Large intestine (tissue), 3 donors: ENCODE measurements at regions not wholly inside any gene's neighbourhood (a gene's known extent, or its start where the extent isn't known, plus 50 kb on each side); places are given as distances from the start of the nearest gene placed in this dataset.

ENCODE experiments used
- DNase-seq, 2 donors: peaks; one replicate each; pipeline versions ENCODE4 v3.0.0 to v3.0.0-alpha.2; 2013
- H3K27ac ChIP-seq: one replicate; pipeline ENCODE4 v1.5.1; 2013; ENCODE audit warnings: low read length
- H3K27me3 ChIP-seq: 2 replicates; pipeline ENCODE4 v1.6.1; 2013; ENCODE audit warnings: low read length; ENCODE audit not compliant: control insufficient read depth, insufficient read depth
- H3K36me3 ChIP-seq: 2 replicates; pipeline ENCODE4 v1.6.1; 2013; ENCODE audit warnings: low read length; ENCODE audit not compliant: control insufficient read depth, insufficient read depth
- H3K4me1 ChIP-seq: one replicate; pipeline ENCODE4 v1.6.1; 2013; ENCODE audit warnings: low read length; ENCODE audit not compliant: control insufficient read depth, insufficient read depth
- H3K4me3 ChIP-seq: one replicate; pipeline ENCODE4 v1.5.1; 2013; ENCODE audit warnings: low read length
- H3K9me3 ChIP-seq: one replicate; pipeline ENCODE4 v1.6.1; 2013; ENCODE audit warnings: mild to moderate bottlenecking, low read depth, low read length, moderate library complexity; ENCODE audit not compliant: control insufficient read depth
- WGBS: methylation state at CpG from one replicate; pipeline ENCODE4 v1.1.5; 2013; ENCODE audit warnings: low lambda C conversion rate; ENCODE audit not compliant: insufficient coverage; 5-methylcytosine and 5-hydroxymethylcytosine counted together

GRCh38 chr1:79849388-79849787 lies 842.9 kb upstream of the ADGRL4 start:
- no peaks in the 10 kb centered on the region for H3K36me3 ChIP-seq
- no peak for DNase-seq
- no peak overlapping the region for H3K4me3 ChIP-seq
- no peaks in the 10 kb centered on the region for H3K27me3 ChIP-seq
- no peaks in the 10 kb centered on the region for H3K9me3 ChIP-seq
- H3K4me1 ChIP-seq, result no peaks in the 10 kb centered on the region
- no peak overlapping the region for H3K27ac ChIP-seq
- 100% methylated on average over 1 of the region's 1 CpG for WGBS

- Histone ChIP-seq H3K9me3 (no peaks in the 10 kb centered on the region), H3K4me1 (no peaks in the 10 kb centered on the region), H3K27ac (no peak overlapping the region), H3K27me3 (no peaks in the 10 kb centered on the region), H3K36me3 (no peaks in the 10 kb centered on the region), H3K4me3 (no peak overlapping the region)
- no peak for DNase-seq
These were observed 841.8 kb upstream of the ADGRL4 start for GRCh38 chr1:79848316-79848715.

GRCh38 chr1:79847700-79848099 lies 841.2 kb upstream of the ADGRL4 start:
- no peak for DNase-seq
- WGBS, result 100% methylated on average over 1 of the region's 5 CpGs
- Histone ChIP-seq H3K4me1 (no peaks in the 10 kb centered on the region), H3K9me3 (no peaks in the 10 kb centered on the region), H3K27ac (no peak overlapping the region), H3K27me3 (no peaks in the 10 kb centered on the region), H3K4me3 (no peak overlapping the region), H3K36me3 (no peaks in the 10 kb centered on the region)

- whole genome bisulfite sequencing, result no CpG with 5 or more reads among the region's 1 CpG
- no peaks in the 10 kb centered on the region for H3K9me3 ChIP-seq
These were observed 839.4 kb upstream of the ADGRL4 start for GRCh38 chr1:79845936-79846335.

GRCh38 chr1:79842811-79843210 lies 836.3 kb upstream of the ADGRL4 start:
- WGBS, result no CpG with 5 or more reads among the region's 4 CpGs
- H3K36me3 ChIP-seq, result no peaks in the 10 kb centered on the region
- H3K9me3 ChIP-seq, result no peaks in the 10 kb centered on the region
- H3K27ac ChIP-seq, result no peak overlapping the region
- no peak overlapping the region for H3K4me3 ChIP-seq
- no peak for DNase-seq
- H3K27me3 ChIP-seq, result no peaks in the 10 kb centered on the region
- no peaks in the 10 kb centered on the region for H3K4me1 ChIP-seq

More at GRCh38 chr1:79845936-79846335, 839.4 kb upstream of the ADGRL4 start:
- no peaks in the 10 kb centered on the region for H3K27me3 ChIP-seq
- no peak overlapping the region for H3K4me3 ChIP-seq
- no peaks in the 10 kb centered on the region for H3K4me1 ChIP-seq
- H3K27ac ChIP-seq, result no peak overlapping the region
- DNase-seq, result no peak
- H3K36me3 ChIP-seq, result no peaks in the 10 kb centered on the region

GRCh38 chr1:79839882-79840281 lies 833.4 kb upstream of the ADGRL4 start:
- no peak overlapping the region for H3K27ac ChIP-seq
- H3K36me3 ChIP-seq, result no peaks in the 10 kb centered on the region
- no peaks in the 10 kb centered on the region for H3K9me3 ChIP-seq
- WGBS, result no CpG with 5 or more reads among the region's 1 CpG
- H3K4me1 ChIP-seq, result no peaks in the 10 kb centered on the region
- no peaks in the 10 kb centered on the region for H3K27me3 ChIP-seq
- no peak overlapping the region for H3K4me3 ChIP-seq
- peak; percentile 30 to 37 for DNase-seq

GRCh38 chr1:79827446-79827845 lies 820.9 kb upstream of the ADGRL4 start:
- no CpG with 5 or more reads among the region's 2 CpGs for WGBS

GRCh38 chr1:79825551-79825950 lies 819.0 kb upstream of the ADGRL4 start:
- Histone ChIP-seq H3K36me3 (no peaks in the 10 kb centered on the region), H3K27me3 (no peaks in the 10 kb centered on the region), H3K4me3 (no peak overlapping the region), H3K9me3 (no peaks in the 10 kb centered on the region), H3K4me1 (no peaks in the 10 kb centered on the region), H3K27ac (no peak overlapping the region)
- 86% methylated on average over 1 of the region's 3 CpGs for WGBS
- DNase-seq, result no peak

More at GRCh38 chr1:79827446-79827845, 820.9 kb upstream of the ADGRL4 start:
- DNase-seq, result no peak
- Histone ChIP-seq H3K4me3 (no peak overlapping the region), H3K27me3 (no peaks in the 10 kb centered on the region), H3K36me3 (no peaks in the 10 kb centered on the region), H3K9me3 (no peaks in the 10 kb centered on the region), H3K27ac (no peak overlapping the region), H3K4me1 (no peaks in the 10 kb centered on the region)

GRCh38 chr1:79822053-79822452 lies 815.5 kb upstream of the ADGRL4 start:
- no peaks in the 10 kb centered on the region for H3K4me1 ChIP-seq
- no peak for DNase-seq
- no peak overlapping the region for H3K4me3 ChIP-seq
- H3K27me3 ChIP-seq, result no peaks in the 10 kb centered on the region
- H3K27ac ChIP-seq, result no peak overlapping the region
- 100% methylated on average over 1 of the region's 11 CpGs for WGBS
- H3K9me3 ChIP-seq, result no peaks in the 10 kb centered on the region
- no peaks in the 10 kb centered on the region for H3K36me3 ChIP-seq

GRCh38 chr1:79819140-79819539 lies 812.6 kb upstream of the ADGRL4 start:
- WGBS, result 100% methylated on average over 2 of the region's 3 CpGs
- no peak for DNase-seq

GRCh38 chr1:79817031-79817560 lies 810.6 kb upstream of the ADGRL4 start:
- Histone ChIP-seq H3K4me1 (no peaks in the 10 kb centered on the region), H3K27me3 (no peaks in the 10 kb centered on the region), H3K27ac (no peak overlapping the region), H3K4me3 (no peak overlapping the region), H3K36me3 (no peaks in the 10 kb centered on the region), H3K9me3 (no peaks in the 10 kb centered on the region)
- DNase-seq, result no peak
- 83% methylated on average over 1 of the region's 4 CpGs for WGBS

More at GRCh38 chr1:79819140-79819539, 812.6 kb upstream of the ADGRL4 start:
- no peak overlapping the region for H3K27ac ChIP-seq
- no peak overlapping the region for H3K4me3 ChIP-seq
- H3K9me3 ChIP-seq, result no peaks in the 10 kb centered on the region
- H3K36me3 ChIP-seq, result no peaks in the 10 kb centered on the region
- no peaks in the 10 kb centered on the region for H3K27me3 ChIP-seq
- H3K4me1 ChIP-seq, result no peaks in the 10 kb centered on the region
